ENCODE measurements at regions not wholly inside any gene's neighbourhood (a gene's known extent, or its start where the extent isn't known, plus 50 kb on each side); places are given as distances from the start of the nearest gene placed in this dataset.

GRCh38 chr17:72363089-72363610, 242.3 kb downstream of the SOX9 start:
- ChIA-PET POLR2A (interaction anchor here (0.5 kb wide), 1 partner anchor 1618 kb away, joined by 3 read pairs; no protein-coding TSS in a partner anchor), CTCF (no interaction called here)
- H3K27me3 Mint-ChIP-seq (ENCODE audit: low read depth): no peaks in the 10 kb centered on the region; the same call in 1 of the 2 replicates
- H3K4me1 Mint-ChIP-seq: peaks cover 1% of the 10 kb centered on the region; the same call in 1 of the 2 replicates
- no peak for ATAC-seq
- DNase-seq (ENCODE audit: low spot score): no peak
- no peak overlapping the region for H3K4me3 Mint-ChIP-seq
- no peaks in the 10 kb centered on the region for H3K36me3 Mint-ChIP-seq
- no peak overlapping the region for H3K27ac Mint-ChIP-seq
- H3K9me3 Mint-ChIP-seq: peaks cover 3% of the 10 kb centered on the region
- no peak for TF ChIP-seq ZNF138 (CRISPR knock-in tag; conservative IDR thresholded peaks at IDR 0.05)
- TF ChIP-seq PRDM15 (CRISPR knock-in tag; IDR thresholded peaks at IDR 0.05): no peak
- no peak for TF ChIP-seq ZNF396 (CRISPR knock-in tag; IDR thresholded peaks at IDR 0.05; ENCODE audit: borderline replicate concordance)
- TF ChIP-seq ZNF425 (CRISPR knock-in tag; conservative IDR thresholded peaks at IDR 0.05): no peak
- no peak for TF ChIP-seq NR3C1 (CRISPR knock-in tag; conservative IDR thresholded peaks at IDR 0.05; ENCODE audit: low read depth)
- TF ChIP-seq MLX (CRISPR knock-in tag; IDR thresholded peaks at IDR 0.05): no peak
- TF ChIP-seq TEAD4 (CRISPR knock-in tag; IDR thresholded peaks at IDR 0.05): no peak
- no peak for TF ChIP-seq RORB (CRISPR knock-in tag; IDR thresholded peaks at IDR 0.05)
- no peak for TF ChIP-seq ATF2 (CRISPR knock-in tag; IDR thresholded peaks at IDR 0.05; ENCODE audit: borderline replicate concordance, low read depth)
- TF ChIP-seq IRF2 (CRISPR knock-in tag; IDR thresholded peaks at IDR 0.05; ENCODE audit: borderline replicate concordance, low read depth): no peak
- no peak for TF ChIP-seq FOXP1 (CRISPR knock-in tag; IDR thresholded peaks at IDR 0.05; ENCODE audit: borderline replicate concordance)
- TF ChIP-seq CDX4 (CRISPR knock-in tag; IDR thresholded peaks at IDR 0.05; ENCODE audit: borderline replicate concordance): no peak
- TF ChIP-seq ZSCAN18 (CRISPR knock-in tag; IDR thresholded peaks at IDR 0.05): no peak
- TF ChIP-seq NFE2L1 (CRISPR knock-in tag; IDR thresholded peaks at IDR 0.05): no peak
- TF ChIP-seq SOX15 (CRISPR knock-in tag; IDR thresholded peaks at IDR 0.05): no peak
- no peak for TF ChIP-seq CTCF (IDR thresholded peaks at IDR 0.05)
- TF ChIP-seq MXD4 (CRISPR knock-in tag; IDR thresholded peaks at IDR 0.05; ENCODE audit: borderline replicate concordance): no peak
- TF ChIP-seq NR2C2 (CRISPR knock-in tag; IDR thresholded peaks at IDR 0.05): no peak
- no peak for TF ChIP-seq JUN (CRISPR knock-in tag; IDR thresholded peaks at IDR 0.05)

Measured in WTC11 (cell line).